GM10266 (cell line): ENCODE measurements at regions not wholly inside any gene's neighbourhood (a gene's known extent, or its start where the extent isn't known, plus 50 kb on each side); places are given as distances from the start of the nearest gene placed in this dataset.

ENCODE experiments used
- DNase-seq: peaks from one replicate; pipeline ENCODE4 v3.0.0; 2012; ENCODE audit errors: extremely low spot score
- CTCF ChIP-seq: IDR thresholded peaks from 2 replicates; pipeline ENCODE4 v1.5.1; 2012; ENCODE audit warnings: mild to moderate bottlenecking, low read depth; ENCODE audit not compliant: control insufficient read depth, insufficient read depth; ENCODE audit errors: missing control alignments

GRCh38 chr16:11411059-11411550 lies 65.8 kb downstream of the RMI2 start:
- no peak for DNase-seq
- TF ChIP-seq CTCF = no peak

GRCh38 chr16:11412175-11412904 lies 67.1 kb downstream of the RMI2 start:
- no peak for TF ChIP-seq CTCF
- no peak for DNase-seq

- TF ChIP-seq CTCF = no peak
- DNase-seq = no peak
These were observed 68.0 kb downstream of the RMI2 start for GRCh38 chr16:11412965-11413887.

- no peak for TF ChIP-seq CTCF
These were observed 68.8 kb downstream of the RMI2 start for GRCh38 chr16:11413907-11414595.

GRCh38 chr16:11414815-11415775 lies 69.8 kb downstream of the RMI2 start:
- no peak for DNase-seq
- no peak for TF ChIP-seq CTCF

More at GRCh38 chr16:11413907-11414595, 68.8 kb downstream of the RMI2 start:
- DNase-seq = no peak
